CD4-positive, alpha-beta memory T cell (primary cell): ENCODE measurements at regions not wholly inside any gene's neighbourhood (a gene's known extent, or its start where the extent isn't known, plus 50 kb on each side); places are given as distances from the start of the nearest gene placed in this dataset.
"Not testable (repeated sequence)": the region's sequence is repeated elsewhere in the genome, so short reads cannot be mapped to it uniquely, and the experiment has no call there.

Source experiments
- CTCF ChIA-PET: fragments of 350-600 bp; sonication (Branson Sonifier 250); formaldehyde crosslinking; loops from one replicate; lab custom pipeline; 2021; ENCODE audit warnings: inconsistent platforms; ENCODE audit not compliant: partially characterized antibody; lab: Charles Lee
- POLR2A ChIA-PET: fragments of 350-600 bp; sonication (Branson Sonifier 250); formaldehyde crosslinking; loops from one replicate; lab custom pipeline; 2021; ENCODE audit not compliant: partially characterized antibody; lab: Charles Lee
- DNase-seq, 5 donors: peaks; one replicate each; pipeline versions ENCODE4 v3.0.0 to v3.0.0-alpha.2; 2020 to 2022; ENCODE audit warnings: mixed read lengths in 1 of 5
- H3K27ac ChIP-seq: one replicate; pipeline ENCODE4 v1.7.0; 2013; ENCODE audit warnings: low read depth, low read length
- H3K27me3 ChIP-seq: 2 replicates; pipeline ENCODE4 v1.7.0; 2013; ENCODE audit warnings: mild to moderate bottlenecking, low read length, moderate library complexity; ENCODE audit not compliant: insufficient read depth
- H3K36me3 ChIP-seq: 2 replicates; pipeline ENCODE4 v1.7.0; 2013; ENCODE audit warnings: mild to moderate bottlenecking, low read length, moderate library complexity; ENCODE audit not compliant: insufficient read depth
- H3K4me1 ChIP-seq: 2 replicates; pipeline ENCODE4 v1.7.0; 2013; ENCODE audit warnings: mild to moderate bottlenecking, low read length, moderate library complexity; ENCODE audit not compliant: insufficient read depth
- H3K4me3 ChIP-seq, 2 donors: one replicate each; pipeline ENCODE4 v1.7.0; 2013; ENCODE audit warnings: low read length in 2 of 2, mild to moderate bottlenecking in 1 of 2
- H3K9me3 ChIP-seq, 2 donors: one replicate each; pipeline ENCODE4 v1.7.0; 2013; ENCODE audit warnings: low read length in 2 of 2, control low read depth in 1 of 2; ENCODE audit not compliant: control insufficient read depth in 1 of 2
- H3K27ac Mint-ChIP-seq, 7 donors: one replicate each; pipeline ENCODE4 v1.8.0; 2020 to 2021; ENCODE audit warnings: mixed read lengths in 7 of 7, mild to moderate bottlenecking in 6 of 7, inconsistent platforms in 3 of 7, moderate library complexity in 3 of 7
- H3K27me3 Mint-ChIP-seq, 2 donors: one replicate each; pipeline ENCODE4 v1.8.0; 2020 to 2021; ENCODE audit warnings: mixed read lengths in 2 of 2
- H3K36me3 Mint-ChIP-seq, 2 donors: one replicate each; pipeline ENCODE4 v1.8.0; 2020 to 2021; ENCODE audit warnings: mixed read lengths in 2 of 2, inconsistent platforms in 1 of 2, mild to moderate bottlenecking in 1 of 2
- H3K4me1 Mint-ChIP-seq, 4 donors: one replicate each; pipeline ENCODE4 v1.8.0; 2020 to 2021; ENCODE audit warnings: mixed read lengths in 4 of 4, mild to moderate bottlenecking in 1 of 4
- H3K4me3 Mint-ChIP-seq, 8 donors: one replicate each; pipeline ENCODE4 v1.8.0; 2020 to 2021; ENCODE audit warnings: mixed read lengths in 8 of 8, mild to moderate bottlenecking in 7 of 8, moderate library complexity in 6 of 8, inconsistent platforms in 3 of 8
- H3K9me3 Mint-ChIP-seq, 8 donors: one replicate each; pipeline ENCODE4 v1.8.0; 2020 to 2021; ENCODE audit warnings: mixed read lengths in 8 of 8, mild to moderate bottlenecking in 5 of 8, inconsistent platforms in 3 of 8, moderate library complexity in 1 of 8
- intact Hi-C: fragments of 100-400 bp; cut with micrococcal nuclease; formaldehyde crosslinking; loops from one replicate; pipeline ENCODE4 v1.15.1; 2023

DNA sequence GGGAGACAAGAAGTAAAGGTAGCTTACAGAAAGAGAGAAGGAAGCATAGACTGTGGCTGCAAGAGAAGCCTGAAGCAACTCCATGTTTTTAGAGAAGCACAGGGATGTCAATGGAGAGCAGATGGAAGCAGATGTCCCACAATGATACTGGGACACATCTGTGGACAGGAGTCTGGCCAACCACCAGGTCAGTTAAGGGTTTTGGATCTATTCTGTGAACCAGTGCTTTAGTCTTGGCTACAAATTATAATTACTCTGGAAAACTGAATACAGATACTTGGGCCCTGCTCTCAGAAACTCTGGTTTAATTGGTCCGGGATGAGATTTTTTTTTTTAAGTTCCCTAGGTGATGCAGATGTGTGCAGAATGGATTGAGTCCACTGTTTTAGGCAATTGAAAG lies 592.8 kb downstream of the CSNK1G3 start:
- no peak overlapping the region for H3K27ac Mint-ChIP-seq
- H3K27ac ChIP-seq, result no peak overlapping the region
- POLR2A ChIA-PET, result no interaction called here

DNA sequence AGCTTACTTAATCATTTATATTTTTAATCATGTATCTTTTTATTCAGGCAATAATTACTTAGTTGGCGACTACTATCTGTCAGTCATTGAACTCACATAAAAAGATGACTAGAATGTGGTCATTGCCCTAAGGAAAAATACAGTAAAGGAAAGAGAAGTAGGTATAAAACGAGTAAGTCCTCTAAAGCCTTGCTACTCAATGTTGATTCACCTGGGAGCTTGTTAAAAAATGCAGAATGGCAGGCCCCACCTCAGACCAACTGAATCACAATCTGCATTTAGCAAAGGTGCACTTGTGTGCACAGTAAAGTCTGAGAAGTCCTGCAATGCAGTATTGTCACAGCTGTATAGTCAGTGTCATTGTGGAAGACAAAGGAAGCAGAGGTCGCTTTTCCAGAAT lies 592.4 kb downstream of the CSNK1G3 start:
- ChIA-PET POLR2A (no interaction called here), CTCF (no interaction called here)
- Histone ChIP-seq H3K36me3 (no peaks in the 10 kb centered on the region), H3K27me3 (no peaks in the 10 kb centered on the region), H3K9me3 (no peaks in the 10 kb centered on the region), H3K27ac (no peak overlapping the region), H3K4me1 (no peaks in the 10 kb centered on the region), H3K4me3 (no peak overlapping the region)
- Mint-ChIP-seq H3K27ac (no peak overlapping the region), H3K36me3 (no peaks in the 10 kb centered on the region), H3K27me3 (no peaks in the 10 kb centered on the region), H3K4me3 (no peak overlapping the region), H3K9me3 (peaks cover 0 to 9% (median 4%) of the 10 kb centered on the region in 8 donors), H3K4me1 (no peaks in the 10 kb centered on the region)
- intact Hi-C loops, result no loop called here
- DNase-seq, result no peak

More for the DNA sequence above, 592.8 kb downstream of the CSNK1G3 start:
- CTCF ChIA-PET, result no interaction called here
- Mint-ChIP-seq H3K36me3 (no peaks in the 10 kb centered on the region), H3K4me1 (no peaks in the 10 kb centered on the region), H3K9me3 (peaks cover 0 to 9% (median 4%) of the 10 kb centered on the region in 8 donors), H3K4me3 (no peak overlapping the region), H3K27me3 (no peaks in the 10 kb centered on the region)
- no peak overlapping the region for H3K4me3 ChIP-seq
- H3K9me3 ChIP-seq, result no peaks in the 10 kb centered on the region
- intact Hi-C loops, result no loop called here
- no peaks in the 10 kb centered on the region for H3K4me1 ChIP-seq
- H3K27me3 ChIP-seq, result no peaks in the 10 kb centered on the region
- no peak for DNase-seq
- H3K36me3 ChIP-seq, result no peaks in the 10 kb centered on the region

DNA sequence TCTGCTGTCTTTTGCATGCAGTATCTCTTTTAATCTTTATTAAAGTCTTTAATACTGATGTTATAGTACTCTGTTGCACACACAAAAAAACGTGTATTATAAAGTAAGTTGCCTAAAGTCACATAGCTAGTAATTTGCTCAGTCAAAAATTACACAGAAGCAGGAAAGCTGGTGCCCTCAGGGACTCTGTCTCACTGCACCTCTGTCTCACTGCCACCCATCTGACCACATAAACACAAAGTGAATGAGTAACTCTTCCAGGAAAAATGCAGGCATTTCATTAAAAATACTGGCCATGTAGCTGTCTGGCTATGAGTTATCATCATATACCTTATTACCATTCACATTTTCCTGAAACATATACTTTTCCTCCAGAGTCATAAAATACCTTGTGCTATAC lies 591.7 kb downstream of the CSNK1G3 start:
- Mint-ChIP-seq H3K36me3 (no peaks in the 10 kb centered on the region), H3K27ac (no peak overlapping the region), H3K4me1 (no peaks in the 10 kb centered on the region), H3K9me3 (peaks cover 0 to 9% (median 5%) of the 10 kb centered on the region in 8 donors), H3K4me3 (no peak overlapping the region), H3K27me3 (no peaks in the 10 kb centered on the region)
- no peak overlapping the region for H3K4me3 ChIP-seq
- intact Hi-C loops, result no loop called here
- no peak overlapping the region for H3K27ac ChIP-seq
- POLR2A ChIA-PET, result no interaction called here
- H3K36me3 ChIP-seq, result no peaks in the 10 kb centered on the region
- CTCF ChIA-PET, result no interaction called here
- DNase-seq, result no peak
- H3K27me3 ChIP-seq, result no peaks in the 10 kb centered on the region
- no peaks in the 10 kb centered on the region for H3K9me3 ChIP-seq
- no peaks in the 10 kb centered on the region for H3K4me1 ChIP-seq

DNA sequence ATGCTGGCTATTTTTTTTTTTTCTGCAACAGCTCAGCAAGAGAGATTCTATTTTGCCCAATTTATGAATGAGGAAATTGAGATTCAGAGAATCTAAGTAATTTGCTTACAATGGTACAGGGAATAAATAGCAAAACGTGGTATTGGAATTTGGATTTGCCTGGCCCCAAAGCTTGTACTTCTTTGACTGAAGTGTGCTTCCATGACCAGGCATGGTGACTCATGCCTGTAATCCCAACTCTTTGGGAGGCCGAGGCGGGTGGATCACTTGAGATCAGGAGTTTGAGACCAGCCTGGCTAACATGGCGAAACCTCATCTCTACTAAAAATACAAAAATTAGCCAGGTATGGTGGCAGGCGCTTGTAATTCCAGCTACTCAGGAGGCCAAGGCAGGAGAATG lies 591.1 kb downstream of the CSNK1G3 start:
- H3K4me1 ChIP-seq, H3K27me3 ChIP-seq, POLR2A ChIA-PET, CTCF ChIA-PET, H3K9me3 Mint-ChIP-seq, H3K27me3 Mint-ChIP-seq, H3K27ac Mint-ChIP-seq, H3K4me1 Mint-ChIP-seq, intact Hi-C loops, H3K9me3 ChIP-seq, H3K36me3 ChIP-seq, DNase-seq, H3K4me3 Mint-ChIP-seq, H3K4me3 ChIP-seq, H3K36me3 Mint-ChIP-seq, H3K27ac ChIP-seq: not testable (repeated sequence)

DNA sequence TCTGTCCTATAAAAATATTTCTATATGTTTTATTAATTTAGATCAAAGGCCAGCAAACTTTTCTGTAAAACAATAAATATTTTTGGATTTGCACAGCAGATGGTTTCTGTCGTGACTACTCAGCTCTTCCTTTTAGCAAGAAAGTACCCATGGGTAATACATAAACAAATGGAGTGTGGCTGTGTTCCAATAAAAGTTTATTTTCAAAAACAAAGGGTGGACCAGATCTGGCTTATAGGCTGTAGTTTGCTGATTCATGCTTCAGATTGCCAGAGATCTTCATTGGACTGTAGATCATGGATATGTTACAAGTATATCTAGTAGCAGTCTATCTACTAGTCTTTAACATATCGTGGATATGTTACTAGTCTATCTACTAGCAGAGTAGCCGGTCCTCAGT lies 590.5 kb downstream of the CSNK1G3 start:
- H3K36me3 Mint-ChIP-seq, result no peaks in the 10 kb centered on the region
- H3K4me1 Mint-ChIP-seq, result no peaks in the 10 kb centered on the region
- Histone ChIP-seq H3K9me3 (no peaks in the 10 kb centered on the region), H3K27me3 (no peaks in the 10 kb centered on the region), H3K36me3 (no peaks in the 10 kb centered on the region), H3K27ac (no peak overlapping the region), H3K4me3 (no peak overlapping the region), H3K4me1 (no peaks in the 10 kb centered on the region)
- intact Hi-C loops, result no loop called here
- no peak overlapping the region for H3K27ac Mint-ChIP-seq
- peaks cover 0 to 9% (median 4%) of the 10 kb centered on the region in 8 donors for H3K9me3 Mint-ChIP-seq
- DNase-seq, result no peak
- no peaks in the 10 kb centered on the region for H3K27me3 Mint-ChIP-seq
- no peak overlapping the region for H3K4me3 Mint-ChIP-seq
- CTCF ChIA-PET, result no interaction called here
- POLR2A ChIA-PET, result no interaction called here

DNA sequence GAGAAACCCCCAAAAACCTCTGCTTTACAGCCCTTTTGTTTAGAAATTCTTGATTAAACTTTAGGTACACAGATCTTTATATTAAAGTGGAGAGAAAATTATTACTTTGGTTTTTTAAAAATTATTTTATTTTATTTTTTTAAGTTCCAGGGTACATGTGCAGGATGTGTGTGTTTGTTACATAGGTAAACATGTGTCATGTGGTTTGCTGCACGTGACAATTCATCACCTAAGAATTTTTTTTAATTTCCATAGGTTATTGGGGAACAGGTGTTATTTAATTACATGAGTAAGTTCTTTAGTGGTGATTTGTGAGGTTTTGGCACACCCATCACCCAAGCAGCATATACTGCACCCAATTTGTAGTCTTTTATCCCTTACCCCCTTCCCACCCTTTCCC lies 581.7 kb downstream of the CSNK1G3 start:
- H3K36me3 Mint-ChIP-seq, result no peaks in the 10 kb centered on the region
- H3K4me1 Mint-ChIP-seq, result no peaks in the 10 kb centered on the region
- CTCF ChIA-PET, result no interaction called here
- peaks cover under 1 to 12% (median 4%) of the 10 kb centered on the region in 8 donors for H3K9me3 Mint-ChIP-seq
- H3K4me1 ChIP-seq, result no peaks in the 10 kb centered on the region
- no peak overlapping the region for H3K27ac ChIP-seq
- no peak overlapping the region for H3K4me3 Mint-ChIP-seq
- no peaks in the 10 kb centered on the region for H3K9me3 ChIP-seq
- H3K27me3 ChIP-seq, result no peaks in the 10 kb centered on the region
- DNase-seq, result no peak
- H3K36me3 ChIP-seq, result no peaks in the 10 kb centered on the region
- no peak overlapping the region for H3K4me3 ChIP-seq
- no peaks in the 10 kb centered on the region for H3K27me3 Mint-ChIP-seq
- POLR2A ChIA-PET, result no interaction called here
- intact Hi-C loops, result no loop called here
- no peak overlapping the region for H3K27ac Mint-ChIP-seq

DNA sequence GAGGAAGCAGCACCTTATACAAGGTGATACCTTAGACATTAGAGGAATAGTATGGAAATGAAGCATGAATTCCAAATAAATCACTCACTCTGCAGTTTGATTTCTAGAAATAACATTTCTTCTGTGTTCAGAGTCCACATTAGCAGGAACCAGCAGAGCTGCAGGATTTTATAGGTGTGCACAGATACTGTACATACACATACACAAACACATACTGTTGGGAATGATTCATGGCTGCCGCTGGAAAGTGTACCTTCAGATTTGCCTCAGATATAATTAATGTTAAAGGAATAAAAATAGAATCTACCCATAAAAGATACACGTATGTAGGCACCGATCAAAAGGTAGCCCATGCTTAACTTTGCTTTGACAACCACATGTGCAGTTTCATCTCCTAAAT lies 578.1 kb downstream of the CSNK1G3 start:
- intact Hi-C loops, result no loop called here
- CTCF ChIA-PET, result no interaction called here
- Histone ChIP-seq H3K4me3 (no peak overlapping the region), H3K36me3 (no peaks in the 10 kb centered on the region), H3K27me3 (no peaks in the 10 kb centered on the region), H3K4me1 (no peaks in the 10 kb centered on the region), H3K9me3 (no peaks in the 10 kb centered on the region), H3K27ac (no peak overlapping the region)
- Mint-ChIP-seq H3K27ac (no peak overlapping the region), H3K36me3 (no peaks in the 10 kb centered on the region), H3K4me3 (no peak overlapping the region), H3K9me3 (peaks cover 2 to 11% (median 6%) of the 10 kb centered on the region in 8 donors), H3K4me1 (no peaks in the 10 kb centered on the region), H3K27me3 (no peaks in the 10 kb centered on the region)
- POLR2A ChIA-PET, result no interaction called here
- no peak for DNase-seq

DNA sequence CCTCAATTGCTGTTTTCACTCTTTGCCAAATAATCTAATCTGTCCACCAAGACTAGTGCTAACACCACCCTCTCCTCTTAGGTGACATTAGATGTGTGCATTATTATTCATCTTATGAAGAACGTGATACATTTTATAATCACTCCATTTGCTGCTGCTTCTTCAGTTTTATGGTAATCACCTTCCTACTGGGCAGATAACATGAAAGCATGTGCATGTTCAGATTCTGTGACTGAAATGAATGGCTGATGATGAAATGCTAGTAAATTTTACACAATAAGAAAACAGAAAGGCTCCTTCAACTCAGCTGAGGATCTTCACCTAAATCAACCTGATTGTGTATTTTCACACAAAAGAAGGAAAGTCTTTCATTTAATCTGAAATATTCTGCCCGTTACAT lies 577.6 kb downstream of the CSNK1G3 start:
- CTCF ChIA-PET, result no interaction called here
- DNase-seq, result no peak
- H3K27ac Mint-ChIP-seq, result no peak overlapping the region
- H3K36me3 Mint-ChIP-seq, result no peaks in the 10 kb centered on the region
- intact Hi-C loops, result no loop called here
- H3K36me3 ChIP-seq, result no peaks in the 10 kb centered on the region
- no peaks in the 10 kb centered on the region for H3K27me3 ChIP-seq
- peaks cover 0 to 11% (median 6%) of the 10 kb centered on the region in 8 donors for H3K9me3 Mint-ChIP-seq
- no peaks in the 10 kb centered on the region for H3K4me1 ChIP-seq
- no peak overlapping the region for H3K4me3 ChIP-seq
- H3K4me1 Mint-ChIP-seq, result no peaks in the 10 kb centered on the region
- H3K27ac ChIP-seq, result no peak overlapping the region
- POLR2A ChIA-PET, result no interaction called here
- no peaks in the 10 kb centered on the region for H3K9me3 ChIP-seq
- no peaks in the 10 kb centered on the region for H3K27me3 Mint-ChIP-seq
- no peak overlapping the region for H3K4me3 Mint-ChIP-seq
